AG04450 (cell line): ENCODE measurements at regions not wholly inside any gene's neighbourhood (a gene's known extent, or its start where the extent isn't known, plus 50 kb on each side); places are given as distances from the start of the nearest gene placed in this dataset.

Experiments
- CTCF ChIA-PET: fragments of 300-600, 350-600 bp; formaldehyde crosslinking; extraction: SDS; loops from one replicate; lab custom pipeline; 2022; ENCODE audit warnings: antibody characterized with exemption, inconsistent platforms; lab: Charles Lee
- POLR2A ChIA-PET: fragments of 350-600 bp; formaldehyde crosslinking; extraction: SDS; loops from one replicate; lab custom pipeline; 2021; ENCODE audit warnings: antibody characterized with exemption, inconsistent platforms; lab: Yijun Ruan, JAX
- DNase-seq: peaks from one replicate; pipeline ENCODE4 v3.0.0-alpha.2; 2011; ENCODE audit warnings: low read depth, low spot score
- H3K27ac ChIP-seq: one replicate; pipeline ENCODE4 v1.5.1; 2012; ENCODE audit warnings: low read depth, low read length, control low read depth
- H3K27me3 ChIP-seq: one replicate; pipeline ENCODE4 v1.6.0; 2012; ENCODE audit warnings: low read length; ENCODE audit not compliant: control insufficient read depth, insufficient read depth
- H3K4me3 ChIP-seq: 2 replicates; pipeline ENCODE4 v1.5.1; 2011; ENCODE audit warnings: mild to moderate bottlenecking, low read depth, low read length, control low read depth
- H3K9me3 ChIP-seq: 2 replicates; pipeline ENCODE4 v1.5.1; 2012; ENCODE audit warnings: low read length; ENCODE audit not compliant: control insufficient read depth, insufficient read depth
- TF ChIP-seq, protein P1 (sequence below): IDR thresholded peaks from 2 replicates; pipeline ENCODE4 v1.5.1; 2011; ENCODE audit warnings: low read depth, low read length, control low read depth, inconsistent platforms

DNA sequence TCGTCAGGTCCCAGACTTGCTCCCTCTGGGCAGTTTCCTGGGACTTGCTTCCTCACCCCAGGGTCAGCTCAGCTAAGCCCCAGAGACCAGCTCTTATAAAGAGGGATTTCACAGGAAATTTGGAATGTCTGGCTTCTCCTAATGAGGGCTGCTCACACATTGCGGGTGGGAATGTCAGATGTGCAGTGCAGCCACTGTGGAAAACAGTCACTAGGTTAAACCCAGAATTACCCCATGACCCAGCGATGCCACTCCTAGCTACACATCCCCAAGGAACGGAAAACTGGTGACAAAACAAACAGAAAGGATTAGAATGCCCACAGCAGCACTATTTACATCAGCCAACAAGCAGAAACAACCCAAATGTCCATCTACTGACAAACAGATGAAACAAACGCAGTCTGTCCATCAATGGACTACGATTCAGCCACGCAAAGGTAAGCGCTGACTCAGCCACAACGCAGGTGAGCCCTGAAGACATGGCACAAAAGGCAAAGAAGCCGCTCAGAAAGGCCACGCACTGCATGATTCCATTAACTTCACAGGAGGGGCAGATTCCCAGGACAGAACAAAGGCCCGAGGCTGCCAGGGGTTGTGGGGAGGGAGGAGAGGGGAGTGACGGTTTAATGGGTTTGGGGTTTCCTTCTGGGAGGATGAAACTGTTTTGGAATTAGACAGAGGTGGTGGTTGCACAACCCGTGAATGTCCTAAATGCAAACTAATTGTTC is 63.0 kb downstream of the NCOR2 start:
- no peak for DNase-seq
- Histone ChIP-seq H3K27me3 (no peaks in the 10 kb centered on the region), H3K9me3 (no peaks in the 10 kb centered on the region; the same call in 1 of the 2 replicates), H3K27ac (no peak overlapping the region), H3K4me3 (no peak overlapping the region)
- ChIA-PET POLR2A (no interaction called here), CTCF (interaction anchor here (1.5 kb wide), 1 partner anchor 262 kb away, joined by 3 read pairs; no protein-coding TSS in a partner anchor)
- TF ChIP-seq, protein P1, sequence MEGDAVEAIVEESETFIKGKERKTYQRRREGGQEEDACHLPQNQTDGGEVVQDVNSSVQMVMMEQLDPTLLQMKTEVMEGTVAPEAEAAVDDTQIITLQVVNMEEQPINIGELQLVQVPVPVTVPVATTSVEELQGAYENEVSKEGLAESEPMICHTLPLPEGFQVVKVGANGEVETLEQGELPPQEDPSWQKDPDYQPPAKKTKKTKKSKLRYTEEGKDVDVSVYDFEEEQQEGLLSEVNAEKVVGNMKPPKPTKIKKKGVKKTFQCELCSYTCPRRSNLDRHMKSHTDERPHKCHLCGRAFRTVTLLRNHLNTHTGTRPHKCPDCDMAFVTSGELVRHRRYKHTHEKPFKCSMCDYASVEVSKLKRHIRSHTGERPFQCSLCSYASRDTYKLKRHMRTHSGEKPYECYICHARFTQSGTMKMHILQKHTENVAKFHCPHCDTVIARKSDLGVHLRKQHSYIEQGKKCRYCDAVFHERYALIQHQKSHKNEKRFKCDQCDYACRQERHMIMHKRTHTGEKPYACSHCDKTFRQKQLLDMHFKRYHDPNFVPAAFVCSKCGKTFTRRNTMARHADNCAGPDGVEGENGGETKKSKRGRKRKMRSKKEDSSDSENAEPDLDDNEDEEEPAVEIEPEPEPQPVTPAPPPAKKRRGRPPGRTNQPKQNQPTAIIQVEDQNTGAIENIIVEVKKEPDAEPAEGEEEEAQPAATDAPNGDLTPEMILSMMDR: no peak

DNA sequence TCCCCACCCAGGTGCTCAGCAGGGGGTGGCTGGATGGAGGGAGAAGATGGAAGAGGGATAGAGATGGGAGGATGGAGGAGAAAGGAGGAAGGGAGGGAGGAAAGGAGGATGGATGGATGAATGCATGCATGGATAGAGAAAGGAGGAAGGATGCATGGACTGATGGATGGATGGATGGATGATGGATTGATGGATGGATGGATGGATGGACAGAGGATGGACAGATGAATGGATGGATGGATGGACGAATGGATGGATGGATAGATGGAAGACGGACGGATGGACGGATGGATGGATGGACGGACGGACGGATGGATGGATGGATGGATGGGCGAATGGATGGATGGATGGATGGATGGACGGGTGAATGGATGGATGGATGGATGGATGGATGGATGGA is 64.1 kb downstream of the NCOR2 start:
- no peak overlapping the region for H3K27ac ChIP-seq
- DNase-seq: no peak
- H3K27me3 ChIP-seq: no peaks in the 10 kb centered on the region
- POLR2A ChIA-PET: no interaction called here
- H3K4me3 ChIP-seq: no peak overlapping the region
- TF ChIP-seq, protein P1: no peak
- no peaks in the 10 kb centered on the region; the same call in 1 of the 2 replicates for H3K9me3 ChIP-seq
- CTCF ChIA-PET: no interaction called here

DNA sequence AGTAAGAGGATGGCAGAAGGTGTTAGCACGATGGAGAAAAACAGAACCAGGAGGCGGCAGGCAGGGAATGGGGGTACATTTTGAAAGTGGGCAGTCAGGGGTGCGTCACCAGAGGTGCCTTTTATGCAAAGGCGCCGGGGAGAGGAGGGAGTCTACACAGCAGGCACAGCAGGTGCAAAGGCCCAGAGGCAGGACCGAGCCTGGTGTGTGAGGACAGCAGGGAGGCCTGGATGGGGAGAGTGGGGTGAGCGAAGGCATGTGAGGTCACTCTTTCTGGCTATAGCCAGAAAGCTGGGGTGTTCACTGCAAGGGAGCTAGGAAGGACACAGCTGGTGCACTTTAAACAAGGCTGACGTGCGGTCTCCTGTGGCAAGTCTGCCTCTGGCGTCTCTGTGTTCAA is 65.0 kb downstream of the NCOR2 start:
- no peak for DNase-seq
- POLR2A ChIA-PET: no interaction called here
- CTCF ChIA-PET: interaction anchor here (0.8 kb wide), 1 partner anchor 269 kb away, joined by 3 read pairs; no protein-coding TSS in a partner anchor

DNA sequence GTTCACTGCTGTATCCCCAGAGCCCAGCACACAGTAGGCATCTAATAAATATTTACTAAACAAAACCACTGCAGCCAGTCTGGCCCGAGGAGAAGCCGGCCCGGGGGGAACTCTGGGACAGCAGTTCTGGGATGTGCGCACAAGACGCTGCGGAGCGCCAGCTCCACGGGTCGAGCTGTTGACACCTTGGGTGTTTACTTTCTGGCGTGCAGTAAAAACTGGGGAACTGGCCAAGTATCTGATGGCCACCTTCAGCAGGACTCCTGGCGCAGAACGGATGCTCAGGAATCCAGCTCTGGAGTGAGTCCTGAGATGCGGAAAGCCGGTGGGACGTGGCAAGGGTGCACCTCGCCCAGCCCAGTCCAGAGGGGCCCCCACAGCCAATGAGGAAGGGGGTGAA is 65.6 kb downstream of the NCOR2 start:
- Histone ChIP-seq H3K4me3 (no peak overlapping the region), H3K27ac (no peak overlapping the region), H3K27me3 (no peaks in the 10 kb centered on the region), H3K9me3 (no peaks in the 10 kb centered on the region; the same call in 1 of the 2 replicates)
- no peak for DNase-seq
- TF ChIP-seq, protein P1: no peak
- ChIA-PET CTCF (interaction anchor here (0.8 kb wide), 1 partner anchor 270 kb away, joined by 3 read pairs; no protein-coding TSS in a partner anchor), POLR2A (interaction anchor here (0.6 kb wide), 1 partner anchor 17 kb away, joined by 4 read pairs; no protein-coding TSS in a partner anchor)

More for the DNA sequence above, 65.0 kb downstream of the NCOR2 start:
- H3K27me3 ChIP-seq: no peaks in the 10 kb centered on the region
- H3K4me3 ChIP-seq: no peak overlapping the region
- H3K9me3 ChIP-seq: no peaks in the 10 kb centered on the region; the same call in 1 of the 2 replicates
- H3K27ac ChIP-seq: no peak overlapping the region
- TF ChIP-seq, protein P1: no peak

DNA sequence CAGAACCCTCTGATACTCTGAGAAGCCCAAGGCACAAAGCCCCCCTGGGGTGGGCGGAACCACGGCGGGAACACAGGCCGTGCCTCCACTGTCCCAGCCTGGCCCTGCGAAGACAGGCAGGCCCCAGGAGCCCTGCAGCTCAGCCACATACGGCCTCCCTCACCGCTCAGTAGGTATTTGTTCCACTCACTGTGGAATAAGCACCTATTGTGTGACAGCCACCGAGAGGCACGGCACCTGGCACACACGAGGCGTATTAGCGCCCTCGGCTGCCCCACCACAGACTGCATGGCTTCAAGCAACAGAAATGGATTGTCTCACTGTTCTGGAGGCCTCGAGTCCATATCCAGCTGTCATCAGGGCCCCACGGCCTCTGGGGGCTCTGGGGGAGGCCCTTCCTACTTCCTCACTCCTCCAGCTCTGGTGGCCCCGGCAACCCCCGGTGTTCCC is 66.3 kb downstream of the NCOR2 start:
- no peak overlapping the region for H3K27ac ChIP-seq
- ChIA-PET POLR2A (no interaction called here), CTCF (no interaction called here)
- no peak overlapping the region for H3K4me3 ChIP-seq
- no peak for DNase-seq
- TF ChIP-seq, protein P1: no peak
- no peaks in the 10 kb centered on the region; the same call in 1 of the 2 replicates for H3K9me3 ChIP-seq
- H3K27me3 ChIP-seq: no peaks in the 10 kb centered on the region
